ENCODE measurements at regions not wholly inside any gene's neighbourhood (a gene's known extent, or its start where the extent isn't known, plus 50 kb on each side); places are given as distances from the start of the nearest gene placed in this dataset.

DNA sequence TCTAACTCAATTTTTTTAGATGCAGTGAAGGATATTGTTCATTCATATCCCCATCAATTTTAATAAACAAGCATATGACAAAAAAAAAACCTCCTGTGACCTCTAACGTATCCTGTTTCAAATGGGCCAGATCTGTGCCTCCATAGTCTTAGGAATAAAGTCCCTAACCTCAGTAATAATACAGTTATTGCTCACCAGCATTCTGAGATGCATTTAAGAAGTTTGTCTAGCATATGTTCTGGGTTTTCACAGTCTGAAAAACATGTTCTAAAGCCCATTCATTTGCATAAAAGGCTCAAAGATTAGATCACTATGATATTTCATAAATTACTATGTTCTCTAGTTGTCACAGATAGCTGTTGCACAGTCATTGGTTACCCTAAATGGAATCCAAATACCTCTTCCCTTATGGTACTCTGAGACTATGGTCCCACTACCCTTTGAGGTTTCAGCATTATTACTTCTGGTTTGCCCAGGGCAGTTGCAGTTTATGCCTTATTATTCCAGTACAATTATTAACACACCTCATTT lies 190.1 kb downstream of the ZIC4 start:
- TF ChIP-seq, protein P1, sequence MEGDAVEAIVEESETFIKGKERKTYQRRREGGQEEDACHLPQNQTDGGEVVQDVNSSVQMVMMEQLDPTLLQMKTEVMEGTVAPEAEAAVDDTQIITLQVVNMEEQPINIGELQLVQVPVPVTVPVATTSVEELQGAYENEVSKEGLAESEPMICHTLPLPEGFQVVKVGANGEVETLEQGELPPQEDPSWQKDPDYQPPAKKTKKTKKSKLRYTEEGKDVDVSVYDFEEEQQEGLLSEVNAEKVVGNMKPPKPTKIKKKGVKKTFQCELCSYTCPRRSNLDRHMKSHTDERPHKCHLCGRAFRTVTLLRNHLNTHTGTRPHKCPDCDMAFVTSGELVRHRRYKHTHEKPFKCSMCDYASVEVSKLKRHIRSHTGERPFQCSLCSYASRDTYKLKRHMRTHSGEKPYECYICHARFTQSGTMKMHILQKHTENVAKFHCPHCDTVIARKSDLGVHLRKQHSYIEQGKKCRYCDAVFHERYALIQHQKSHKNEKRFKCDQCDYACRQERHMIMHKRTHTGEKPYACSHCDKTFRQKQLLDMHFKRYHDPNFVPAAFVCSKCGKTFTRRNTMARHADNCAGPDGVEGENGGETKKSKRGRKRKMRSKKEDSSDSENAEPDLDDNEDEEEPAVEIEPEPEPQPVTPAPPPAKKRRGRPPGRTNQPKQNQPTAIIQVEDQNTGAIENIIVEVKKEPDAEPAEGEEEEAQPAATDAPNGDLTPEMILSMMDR (IDR thresholded peaks at IDR 0.05; ENCODE audit: insufficient read depth, low read depth, low read length), result no peak
- DNase-seq (ENCODE audit: low read depth), result no peak
- H3K4me3 ChIP-seq (ENCODE audit: low read depth, low read length), result no peak overlapping the region

DNA sequence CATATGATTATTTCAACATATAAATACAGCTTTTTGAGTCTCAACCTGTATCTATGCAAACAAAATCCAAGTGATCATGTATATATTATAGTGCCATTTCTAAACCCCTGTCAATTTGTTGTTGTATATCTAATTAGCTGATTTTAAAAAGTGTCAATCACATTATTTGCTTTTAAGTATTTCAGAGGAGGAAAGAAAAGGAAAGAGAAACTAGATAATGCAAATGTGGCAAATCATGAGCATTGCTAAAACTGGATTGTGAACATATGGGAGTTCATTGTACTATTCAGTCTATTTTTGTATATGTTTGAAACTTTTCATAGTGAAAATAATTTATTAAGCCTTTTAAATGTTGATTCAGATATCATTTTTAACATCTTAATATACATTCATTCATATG lies 190.7 kb downstream of the ZIC4 start:
- TF ChIP-seq, protein P1 (IDR thresholded peaks at IDR 0.05; ENCODE audit: insufficient read depth, low read depth, low read length), result no peak
- H3K4me3 ChIP-seq (ENCODE audit: low read depth, low read length), result no peak overlapping the region
- no peak for DNase-seq (ENCODE audit: low read depth)

DNA sequence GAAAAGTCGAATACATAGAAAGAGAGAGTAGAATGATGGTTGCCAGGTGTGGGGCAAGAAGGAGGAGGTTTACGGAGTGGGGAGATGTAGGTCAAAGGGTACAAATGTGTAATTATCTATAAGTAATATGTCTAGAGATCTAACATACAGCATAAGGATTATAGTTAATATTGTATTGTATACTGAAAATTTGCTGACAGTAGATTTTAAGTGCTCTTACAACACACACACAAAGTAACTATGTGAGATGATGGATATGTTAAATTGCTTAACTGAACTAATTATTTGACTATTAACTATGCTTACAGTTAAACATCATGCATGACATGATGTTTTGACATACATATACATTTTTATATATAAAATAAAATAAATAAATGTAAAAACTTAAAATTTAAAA lies 192.7 kb downstream of the ZIC4 start:
- DNase-seq (ENCODE audit: low read depth), result no peak
- H3K4me3 ChIP-seq (ENCODE audit: low read depth, low read length), result no peak overlapping the region
- TF ChIP-seq, protein P1 (IDR thresholded peaks at IDR 0.05; ENCODE audit: insufficient read depth, low read depth, low read length), result no peak

DNA sequence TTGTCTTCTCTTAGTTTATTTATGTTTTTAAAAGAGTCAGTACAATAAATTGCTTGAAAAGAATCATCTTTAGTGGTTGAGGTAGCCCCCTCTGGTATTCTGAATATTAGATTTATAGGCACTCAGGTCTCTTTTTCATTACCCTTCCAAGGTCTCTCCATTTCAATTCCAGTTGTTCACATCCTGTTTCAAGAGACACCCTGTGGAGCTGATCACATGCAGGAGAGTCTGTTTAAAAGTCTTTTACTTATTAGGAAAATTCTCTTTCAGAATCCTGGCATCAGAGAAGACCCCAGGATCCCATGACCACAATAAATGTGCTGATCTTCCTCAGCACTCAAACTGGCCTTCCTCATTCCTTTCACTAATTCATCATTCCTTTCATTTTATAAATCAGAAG lies 195.7 kb downstream of the ZIC4 start:
- H3K4me3 ChIP-seq (ENCODE audit: low read depth, low read length), result no peak overlapping the region
- no peak for DNase-seq (ENCODE audit: low read depth)
- TF ChIP-seq, protein P1 (IDR thresholded peaks at IDR 0.05; ENCODE audit: insufficient read depth, low read depth, low read length), result no peak

DNA sequence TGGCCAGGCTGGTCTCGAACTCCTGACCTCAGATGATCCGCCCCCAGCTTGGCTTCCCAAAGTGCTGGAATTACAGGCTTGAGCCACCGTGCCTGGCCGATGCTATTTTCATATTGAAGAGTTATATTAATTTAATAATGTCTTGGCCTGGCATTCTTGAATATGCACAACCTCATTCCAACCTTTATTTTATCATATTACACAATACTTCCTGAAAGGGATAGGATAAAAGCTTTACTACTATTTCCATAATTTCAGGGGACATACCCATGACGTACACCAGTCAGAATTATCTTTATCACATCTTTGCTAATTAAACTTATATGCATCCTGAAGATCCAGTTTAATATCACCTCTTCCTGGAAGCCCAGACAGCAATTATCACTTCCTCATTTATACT lies 205.3 kb downstream of the ZIC4 start:
- no peak overlapping the region for H3K4me3 ChIP-seq (ENCODE audit: low read depth, low read length)
- DNase-seq (ENCODE audit: low read depth), result no peak
- TF ChIP-seq, protein P1 (IDR thresholded peaks at IDR 0.05; ENCODE audit: insufficient read depth, low read depth, low read length), result no peak

DNA sequence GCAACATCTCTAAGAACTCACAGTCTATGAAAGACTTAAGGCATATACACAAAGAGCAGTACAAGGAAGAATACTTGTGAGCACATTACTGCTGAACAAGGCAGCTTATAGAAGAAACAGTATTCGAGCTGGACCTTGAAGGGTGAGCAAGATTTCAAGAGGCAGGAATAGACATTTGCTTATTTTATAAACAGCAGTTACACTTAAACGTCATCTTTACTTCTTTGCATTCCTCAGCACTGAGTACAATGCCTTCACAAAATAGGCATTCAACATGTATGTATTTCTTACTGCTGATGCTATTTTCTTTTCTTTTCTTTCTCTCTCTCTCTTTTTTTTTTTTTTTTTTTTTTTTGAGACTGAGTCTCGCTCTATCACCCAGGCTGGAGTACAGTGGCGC lies 205.8 kb downstream of the ZIC4 start:
- DNase-seq (ENCODE audit: low read depth), result peak; percentile 2
- TF ChIP-seq, protein P1 (IDR thresholded peaks at IDR 0.05; ENCODE audit: insufficient read depth, low read depth, low read length), result no peak
- H3K4me3 ChIP-seq (ENCODE audit: low read depth, low read length), result no peak overlapping the region

DNA sequence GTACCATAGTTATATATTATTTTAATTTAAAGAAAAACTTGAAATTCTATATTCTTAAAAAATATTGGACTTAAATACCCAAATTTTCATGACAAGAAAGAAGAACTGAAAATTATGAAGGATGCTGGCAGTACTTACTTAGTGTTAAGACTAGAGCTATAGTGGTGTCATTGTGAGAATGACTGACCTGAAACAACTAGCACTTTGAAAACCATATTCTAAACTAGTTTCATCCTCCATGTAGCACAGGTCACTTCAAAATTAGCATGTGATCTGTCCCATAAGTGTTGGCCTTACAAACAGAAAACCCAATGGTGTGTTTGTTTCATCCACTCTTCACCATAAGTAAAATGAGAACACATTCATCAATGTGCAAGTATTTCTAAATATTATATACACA lies 208.6 kb downstream of the ZIC4 start:
- H3K4me3 ChIP-seq (ENCODE audit: low read depth, low read length), result no peak overlapping the region
- DNase-seq (ENCODE audit: low read depth), result no peak
- TF ChIP-seq, protein P1 (IDR thresholded peaks at IDR 0.05; ENCODE audit: insufficient read depth, low read depth, low read length), result no peak

Measured in fibroblast of villous mesenchyme (primary cell).